Loucy (cell line): ENCODE measurements at regions not wholly inside any gene's neighbourhood (a gene's known extent, or its start where the extent isn't known, plus 50 kb on each side); places are given as distances from the start of the nearest gene placed in this dataset.

Experiments used
- EZH2phosphoT487 ChIP-seq: fragments of 200-600 bp; IDR thresholded peaks from 2 replicates; pipeline ENCODE4 v1.6.1; 2018; ENCODE audit warnings: antibody characterized with exemption, mild to moderate bottlenecking, moderate library complexity, borderline replicate concordance
- TF ChIP-seq, protein P1 (sequence below): fragments of 200-600 bp; sonication (generic); conservative IDR thresholded peaks from 2 replicates; pipeline ENCODE4 v1.5.1; 2014; ENCODE audit warnings: mild to moderate bottlenecking, antibody characterized with exemption, low read length

DNA sequence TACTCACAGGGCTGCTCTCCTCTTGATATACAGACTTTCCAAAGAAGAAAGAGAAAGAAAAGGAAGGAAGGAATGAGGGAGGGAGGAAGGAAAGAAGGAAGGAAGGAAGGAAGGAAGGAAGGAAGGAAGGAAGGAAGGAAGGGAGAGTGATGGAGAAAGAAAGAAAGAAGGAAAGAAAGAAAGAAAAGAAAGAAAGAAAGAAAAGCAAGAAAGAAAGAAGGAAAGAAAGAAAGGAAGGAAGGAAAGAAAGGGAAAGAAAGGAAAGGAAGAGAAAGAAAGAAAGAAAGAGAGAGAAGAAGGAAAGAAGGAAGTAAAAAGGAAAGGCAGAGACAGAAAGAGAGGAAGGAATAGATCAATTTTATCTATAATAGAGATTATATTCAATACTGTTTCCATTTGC is 1257.4 kb downstream of the EPHA7 start:
- TF ChIP-seq, protein P1, sequence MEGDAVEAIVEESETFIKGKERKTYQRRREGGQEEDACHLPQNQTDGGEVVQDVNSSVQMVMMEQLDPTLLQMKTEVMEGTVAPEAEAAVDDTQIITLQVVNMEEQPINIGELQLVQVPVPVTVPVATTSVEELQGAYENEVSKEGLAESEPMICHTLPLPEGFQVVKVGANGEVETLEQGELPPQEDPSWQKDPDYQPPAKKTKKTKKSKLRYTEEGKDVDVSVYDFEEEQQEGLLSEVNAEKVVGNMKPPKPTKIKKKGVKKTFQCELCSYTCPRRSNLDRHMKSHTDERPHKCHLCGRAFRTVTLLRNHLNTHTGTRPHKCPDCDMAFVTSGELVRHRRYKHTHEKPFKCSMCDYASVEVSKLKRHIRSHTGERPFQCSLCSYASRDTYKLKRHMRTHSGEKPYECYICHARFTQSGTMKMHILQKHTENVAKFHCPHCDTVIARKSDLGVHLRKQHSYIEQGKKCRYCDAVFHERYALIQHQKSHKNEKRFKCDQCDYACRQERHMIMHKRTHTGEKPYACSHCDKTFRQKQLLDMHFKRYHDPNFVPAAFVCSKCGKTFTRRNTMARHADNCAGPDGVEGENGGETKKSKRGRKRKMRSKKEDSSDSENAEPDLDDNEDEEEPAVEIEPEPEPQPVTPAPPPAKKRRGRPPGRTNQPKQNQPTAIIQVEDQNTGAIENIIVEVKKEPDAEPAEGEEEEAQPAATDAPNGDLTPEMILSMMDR, result no peak
- TF ChIP-seq EZH2phosphoT487, result no peak
